HG03342 (cell line): ENCODE measurements at regions not wholly inside any gene's neighbourhood (a gene's known extent, or its start where the extent isn't known, plus 50 kb on each side); places are given as distances from the start of the nearest gene placed in this dataset.
"Not testable (repeated sequence)": the region's sequence is repeated elsewhere in the genome, so short reads cannot be mapped to it uniquely, and the experiment has no call there.

Experiments
- ATAC-seq: cut with Tn5 transposase; IDR thresholded peaks from one replicate; pipeline ENCODE4 v1.9.1; 2021; ENCODE audit warnings: mild to moderate bottlenecking, moderate library complexity; ENCODE audit not compliant: unreplicated experiment

GRCh38 chr2:234166531-234166930 is 116.0 kb downstream of the SPP2 start:
- ATAC-seq: no peak

GRCh38 chr2:234165421-234165820 is 114.9 kb downstream of the SPP2 start:
- ATAC-seq: no peak

GRCh38 chr2:234164493-234165413 is 114.3 kb downstream of the SPP2 start:
- ATAC-seq: no peak

GRCh38 chr2:234163510-234164045 is 113.1 kb downstream of the SPP2 start:
- no peak for ATAC-seq

GRCh38 chr2:234162861-234163260 is 112.4 kb downstream of the SPP2 start:
- no peak for ATAC-seq

GRCh38 chr2:234161932-234162331 is 111.4 kb downstream of the SPP2 start:
- ATAC-seq: no peak

- no peak for ATAC-seq
Observed at GRCh38 chr2:234158812-234159211, 108.3 kb downstream of the SPP2 start.

GRCh38 chr2:234157817-234158588 is 107.5 kb downstream of the SPP2 start:
- ATAC-seq: no peak

- no peak for ATAC-seq
Observed at GRCh38 chr2:234156326-234156725, 105.8 kb downstream of the SPP2 start.

GRCh38 chr2:234152835-234153234 is 102.3 kb downstream of the SPP2 start:
- not testable (repeated sequence) for ATAC-seq

- ATAC-seq: no peak
Observed at GRCh38 chr2:234147335-234147861, 96.9 kb downstream of the SPP2 start.

GRCh38 chr2:234146087-234146826 is 95.8 kb downstream of the SPP2 start:
- ATAC-seq: no peak

- ATAC-seq: no peak
Observed at GRCh38 chr2:234145511-234145910, 95.0 kb downstream of the SPP2 start.

- ATAC-seq: no peak
Observed at GRCh38 chr2:234145057-234145456, 94.6 kb downstream of the SPP2 start.

- no peak for ATAC-seq
Observed at GRCh38 chr2:234143896-234144295, 93.4 kb downstream of the SPP2 start.

GRCh38 chr2:234142530-234142929 is 92.0 kb downstream of the SPP2 start:
- ATAC-seq: no peak

GRCh38 chr2:234139755-234140154 is 89.3 kb downstream of the SPP2 start:
- no peak for ATAC-seq

GRCh38 chr2:234138836-234139235 is 88.3 kb downstream of the SPP2 start:
- no peak for ATAC-seq

GRCh38 chr2:234137400-234138014 is 87.0 kb downstream of the SPP2 start:
- ATAC-seq: no peak

GRCh38 chr2:234136461-234136860 is 86.0 kb downstream of the SPP2 start:
- ATAC-seq: no peak
